ENCODE measurements at regions not wholly inside any gene's neighbourhood (a gene's known extent, or its start where the extent isn't known, plus 50 kb on each side); places are given as distances from the start of the nearest gene placed in this dataset.
"Not testable (repeated sequence)": the region's sequence is repeated elsewhere in the genome, so short reads cannot be mapped to it uniquely, and the experiment has no call there.

DNA sequence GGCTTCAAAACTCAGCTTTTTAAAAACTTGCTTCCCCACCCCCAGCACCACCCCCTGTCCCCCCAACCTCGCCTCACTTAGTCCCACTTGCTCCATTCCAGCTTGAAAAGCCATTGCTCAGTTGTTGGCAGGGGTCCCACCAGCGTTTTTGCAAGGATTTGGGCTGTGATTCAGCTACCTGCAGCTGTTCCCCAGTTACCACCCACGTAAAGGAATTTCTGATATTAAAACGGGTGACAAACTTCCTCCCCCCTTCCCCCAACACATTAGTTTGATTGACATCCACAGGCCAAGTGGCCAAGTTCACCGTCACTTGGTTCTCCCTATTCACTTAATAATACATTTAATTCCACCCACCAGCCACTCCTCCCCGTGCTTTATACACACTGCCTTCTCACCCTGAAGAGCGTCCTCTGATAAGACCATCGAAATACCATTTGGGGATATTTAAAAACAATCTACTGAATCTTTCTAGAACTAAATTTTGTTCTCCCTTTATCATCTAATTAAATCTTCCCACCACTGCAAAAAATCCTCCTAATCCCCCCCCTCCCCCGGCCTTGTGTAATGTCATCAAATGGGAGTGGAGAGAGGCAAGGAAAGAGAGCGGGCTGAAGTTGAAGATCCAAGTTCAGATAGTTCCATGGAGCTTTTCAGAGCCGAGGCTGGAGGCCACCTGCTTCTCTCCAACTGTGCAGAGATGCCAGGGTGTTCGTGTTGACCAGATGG, 55.1 kb downstream of the SOX9 start:
- DNase-seq, result no peak

DNA sequence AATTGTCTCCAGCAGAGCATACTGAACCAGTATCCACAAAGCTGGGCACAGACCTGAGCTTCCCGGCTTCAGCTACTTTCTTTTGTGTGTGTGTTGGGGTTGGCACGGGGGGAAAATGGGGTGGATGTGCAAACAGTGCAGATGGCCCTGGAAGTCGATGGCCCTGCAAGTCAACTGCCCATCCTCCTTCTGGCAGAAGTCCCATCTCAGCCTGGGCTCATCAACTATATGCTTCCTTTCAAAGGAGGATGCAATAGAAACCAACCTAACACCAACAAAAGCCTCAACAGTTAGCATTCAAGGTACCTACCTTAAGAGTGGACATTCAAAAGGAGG, 55.7 kb downstream of the SOX9 start:
- DNase-seq, result no peak

DNA sequence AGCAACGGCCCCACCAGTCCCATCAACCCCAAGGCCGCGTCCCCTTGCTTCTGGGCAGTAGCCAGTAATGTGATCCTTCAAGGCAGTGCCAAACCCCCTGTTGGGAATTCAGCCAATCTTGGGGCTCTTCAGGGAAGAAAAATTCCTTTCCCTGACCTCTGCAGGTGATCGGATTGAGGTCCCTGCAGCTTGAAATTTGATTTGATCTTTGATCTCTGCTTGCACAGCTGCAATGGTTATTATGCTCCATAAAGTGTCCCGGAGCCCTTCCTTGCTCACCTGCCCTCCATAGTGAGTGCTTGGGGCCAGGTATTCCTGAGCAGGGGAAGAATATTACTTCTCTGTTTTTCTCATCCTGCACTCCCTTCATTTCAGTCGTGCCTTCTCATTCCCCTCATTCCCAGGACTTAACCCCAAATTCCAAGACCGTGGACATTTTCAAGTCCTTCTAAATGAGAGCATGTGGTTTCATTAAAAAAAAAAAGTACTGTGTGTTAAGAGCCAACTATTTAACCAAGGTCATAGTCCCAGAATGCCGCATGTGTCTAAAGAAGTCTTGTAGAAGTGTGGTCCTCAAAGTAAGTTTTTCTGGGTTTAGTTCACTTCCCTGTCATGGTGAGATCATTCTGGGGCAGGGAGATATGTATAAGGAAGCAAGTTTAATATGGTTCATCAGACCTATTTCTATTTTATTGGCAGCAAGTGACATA, 56.3 kb downstream of the SOX9 start:
- DNase-seq, result no peak

DNA sequence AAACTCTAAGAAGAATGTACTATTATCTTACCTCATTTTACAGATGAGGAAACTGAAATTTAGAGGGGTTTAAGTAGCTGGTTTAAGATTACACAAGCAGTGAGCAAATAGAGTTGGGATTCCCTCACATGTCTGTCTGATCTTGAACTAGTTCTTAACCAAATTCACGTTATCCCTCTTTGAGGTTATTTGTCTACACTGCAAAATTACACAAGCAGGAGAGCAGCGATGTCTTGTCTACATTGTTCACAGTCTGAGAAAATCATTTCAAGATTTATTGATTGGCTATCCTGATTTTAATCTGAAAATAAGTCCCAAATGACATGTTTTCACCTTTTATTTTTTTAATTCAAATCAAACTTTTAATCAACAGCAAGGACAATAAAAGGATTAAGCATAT, 56.9 kb downstream of the SOX9 start:
- no peak for DNase-seq

DNA sequence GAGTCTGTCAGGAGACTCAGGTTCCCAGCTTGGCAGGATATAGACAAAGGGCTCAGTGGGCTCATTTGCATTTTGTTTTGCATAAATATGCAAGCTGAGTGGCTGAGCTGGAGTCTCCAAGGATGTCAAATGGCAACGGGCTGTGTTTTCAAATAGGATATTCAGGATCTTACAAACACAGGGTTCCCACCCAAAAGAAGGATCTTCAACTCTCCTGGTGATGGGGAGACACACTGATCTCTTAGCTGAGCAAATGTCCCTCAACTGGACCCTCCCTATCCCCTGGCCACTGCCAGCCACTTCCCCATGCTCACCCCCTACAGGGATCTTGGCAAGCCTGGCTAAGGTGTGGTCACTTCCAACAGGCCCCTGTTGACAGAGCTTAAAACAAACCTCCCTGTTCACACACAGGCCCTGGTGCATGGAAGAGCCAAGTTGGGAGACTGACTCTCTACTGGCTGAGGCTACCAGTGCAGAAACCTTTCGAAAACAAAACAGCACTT, 61.6 kb downstream of the SOX9 start:
- no peak for DNase-seq

DNA sequence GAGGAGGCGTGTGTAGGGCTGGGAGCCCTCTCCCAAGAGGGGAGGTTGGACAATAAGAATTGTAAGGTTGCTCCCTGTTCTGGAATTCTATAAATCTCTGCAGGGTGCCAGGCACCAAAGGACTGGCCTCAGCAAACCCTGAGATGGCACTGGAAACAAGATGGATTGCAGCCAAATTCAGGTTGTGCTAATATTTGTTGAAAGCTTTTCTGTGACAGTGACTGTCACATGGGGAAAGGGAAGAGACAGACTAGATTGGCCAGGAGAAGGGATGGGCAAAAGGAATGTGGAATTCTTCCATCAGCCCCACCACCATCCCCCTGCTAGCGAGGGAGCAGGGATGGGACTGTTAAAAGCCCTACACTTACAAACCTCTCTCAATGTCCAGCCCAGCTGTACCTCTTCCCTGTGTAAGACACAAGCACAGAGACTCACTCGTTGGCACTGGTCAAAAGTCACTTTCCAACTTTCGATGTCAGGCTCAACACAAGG, 62.4 kb downstream of the SOX9 start:
- no peak for DNase-seq

DNA sequence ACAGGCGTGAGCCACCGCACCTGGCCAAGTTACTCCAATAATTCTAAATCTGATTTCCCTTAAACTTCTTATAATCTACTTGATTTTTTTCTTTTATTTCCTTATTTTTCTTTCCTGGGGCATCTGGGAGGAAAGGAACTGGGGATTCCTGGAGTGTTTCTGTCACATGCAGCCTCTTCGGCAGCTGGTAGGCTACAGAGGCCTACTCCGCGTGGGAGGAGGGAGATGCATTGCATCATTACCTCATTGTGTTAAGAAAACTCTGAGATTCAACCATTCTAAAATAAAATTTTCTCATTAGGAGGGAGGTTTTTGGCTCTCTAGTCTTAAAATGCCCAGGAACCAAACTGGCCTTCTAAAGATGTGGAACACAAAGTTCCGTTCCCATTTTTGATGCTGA, 64.0 kb downstream of the SOX9 start:
- DNase-seq, result no peak

DNA sequence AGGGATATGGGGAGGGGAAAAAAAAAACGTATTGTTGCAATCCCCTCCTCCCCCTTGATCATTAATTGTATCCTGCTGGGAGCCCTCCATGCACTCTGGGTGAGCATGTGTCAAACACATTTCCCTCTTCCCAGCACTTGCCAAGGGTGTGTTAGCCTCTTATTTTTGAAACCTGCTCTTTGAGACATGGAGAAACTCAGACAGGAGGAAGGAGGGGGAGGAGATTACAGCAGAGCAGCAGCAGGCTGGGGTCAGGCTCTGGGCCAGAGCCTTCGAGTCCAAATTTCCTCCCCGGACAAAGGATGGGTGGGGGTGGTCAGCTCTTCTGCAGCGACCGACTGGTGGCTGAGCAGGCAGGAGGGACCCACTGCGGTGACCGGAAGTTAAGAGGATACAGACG, 64.7 kb downstream of the SOX9 start:
- DNase-seq, result no peak

DNA sequence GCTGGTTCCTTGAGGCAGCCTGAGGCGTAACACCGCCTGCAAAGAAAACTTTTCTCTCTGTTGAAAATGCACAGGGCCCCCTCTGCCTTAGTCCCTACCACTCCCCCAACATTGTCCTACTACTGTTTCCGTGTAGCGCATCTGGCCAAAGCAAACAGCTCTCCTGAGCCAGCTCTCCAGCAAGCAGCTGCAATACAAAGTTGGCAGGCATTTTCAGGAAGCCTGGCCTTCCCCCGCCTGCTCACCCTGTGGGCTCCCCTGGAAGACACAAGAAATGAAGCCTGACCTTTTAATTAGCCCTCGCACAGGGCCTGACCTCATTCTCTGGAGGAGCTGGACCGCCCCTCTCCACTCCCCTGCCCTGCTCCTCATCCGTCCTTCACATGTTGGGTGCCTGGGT, 66.7 kb downstream of the SOX9 start:
- DNase-seq, result no peak

DNA sequence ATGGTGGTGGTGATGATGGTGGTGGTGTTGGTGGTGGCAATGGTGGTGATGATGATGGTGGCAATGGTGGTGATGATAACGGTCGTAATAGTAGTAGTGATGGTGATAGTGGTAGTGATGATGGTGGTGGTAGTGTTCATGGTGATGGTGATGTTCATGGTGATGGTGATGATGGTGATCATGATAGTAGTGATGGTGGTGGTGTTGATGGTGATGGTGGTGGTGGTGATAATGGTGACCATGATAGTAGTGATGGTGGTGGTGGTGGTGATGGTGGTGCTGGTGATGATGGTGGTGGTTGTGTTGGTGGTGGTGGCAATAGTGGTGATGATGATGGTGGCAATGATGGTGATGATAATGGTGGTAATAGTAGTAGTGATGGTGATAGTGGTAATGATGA, 68.0 kb downstream of the SOX9 start:
- no peak for DNase-seq

DNA sequence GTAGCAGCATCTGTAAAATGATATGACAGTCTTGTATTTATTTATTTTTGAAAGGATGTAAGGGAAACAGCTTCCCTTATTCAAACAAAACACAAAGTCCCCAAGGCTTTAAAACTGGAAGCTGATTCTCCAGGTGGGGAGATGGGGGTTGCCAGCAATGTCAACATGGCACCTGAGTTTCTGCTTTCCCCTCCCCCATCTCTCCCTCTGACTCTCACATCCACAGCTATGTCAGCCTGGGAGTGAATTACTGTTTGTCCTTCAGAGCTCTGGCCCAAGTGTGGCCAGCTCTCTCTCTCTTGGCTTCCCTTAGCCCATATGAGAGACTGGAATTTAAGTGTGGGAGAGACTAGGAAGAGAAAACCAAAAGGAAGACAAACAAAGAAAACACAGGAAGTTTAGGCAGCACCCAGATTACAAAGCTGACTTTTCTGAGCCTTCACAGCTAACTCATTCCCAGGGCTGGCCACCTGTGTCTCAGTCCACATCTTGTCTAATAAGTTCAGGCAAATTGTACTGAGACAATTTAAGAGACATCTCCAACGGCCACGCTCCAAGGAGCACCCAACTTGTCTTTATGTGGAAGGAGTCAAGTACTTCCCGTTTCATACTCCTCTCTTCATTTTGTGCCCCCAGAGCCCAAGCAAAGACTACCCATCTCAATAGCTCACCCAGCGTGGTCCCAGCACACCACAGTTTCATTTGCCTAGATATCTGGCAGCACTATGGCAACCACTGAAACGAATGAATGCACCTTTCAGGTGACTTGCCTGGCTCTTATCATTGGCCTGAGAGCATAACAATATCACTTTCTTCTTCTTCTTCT, 69.2 kb downstream of the SOX9 start:
- no peak for DNase-seq

DNA sequence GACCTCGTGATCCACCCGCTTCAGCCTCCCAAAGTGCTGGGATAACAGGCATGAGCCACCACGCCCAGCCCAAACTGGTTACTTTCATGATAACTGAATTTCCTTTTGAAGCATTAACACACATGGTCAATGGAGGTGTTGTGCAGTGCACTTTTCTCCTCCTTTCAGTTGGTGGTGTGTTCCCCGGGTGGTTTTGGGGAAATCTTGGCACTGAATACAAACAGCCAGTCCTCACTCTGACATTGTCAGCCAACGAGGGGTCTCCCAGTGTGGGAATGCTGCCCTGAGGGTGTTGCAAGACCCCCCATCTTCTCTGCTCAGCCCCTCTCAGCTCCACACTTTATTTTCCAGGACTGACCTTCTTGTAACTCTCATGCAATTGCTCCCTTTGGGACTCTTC, 70.5 kb downstream of the SOX9 start:
- DNase-seq, result no peak

DNA sequence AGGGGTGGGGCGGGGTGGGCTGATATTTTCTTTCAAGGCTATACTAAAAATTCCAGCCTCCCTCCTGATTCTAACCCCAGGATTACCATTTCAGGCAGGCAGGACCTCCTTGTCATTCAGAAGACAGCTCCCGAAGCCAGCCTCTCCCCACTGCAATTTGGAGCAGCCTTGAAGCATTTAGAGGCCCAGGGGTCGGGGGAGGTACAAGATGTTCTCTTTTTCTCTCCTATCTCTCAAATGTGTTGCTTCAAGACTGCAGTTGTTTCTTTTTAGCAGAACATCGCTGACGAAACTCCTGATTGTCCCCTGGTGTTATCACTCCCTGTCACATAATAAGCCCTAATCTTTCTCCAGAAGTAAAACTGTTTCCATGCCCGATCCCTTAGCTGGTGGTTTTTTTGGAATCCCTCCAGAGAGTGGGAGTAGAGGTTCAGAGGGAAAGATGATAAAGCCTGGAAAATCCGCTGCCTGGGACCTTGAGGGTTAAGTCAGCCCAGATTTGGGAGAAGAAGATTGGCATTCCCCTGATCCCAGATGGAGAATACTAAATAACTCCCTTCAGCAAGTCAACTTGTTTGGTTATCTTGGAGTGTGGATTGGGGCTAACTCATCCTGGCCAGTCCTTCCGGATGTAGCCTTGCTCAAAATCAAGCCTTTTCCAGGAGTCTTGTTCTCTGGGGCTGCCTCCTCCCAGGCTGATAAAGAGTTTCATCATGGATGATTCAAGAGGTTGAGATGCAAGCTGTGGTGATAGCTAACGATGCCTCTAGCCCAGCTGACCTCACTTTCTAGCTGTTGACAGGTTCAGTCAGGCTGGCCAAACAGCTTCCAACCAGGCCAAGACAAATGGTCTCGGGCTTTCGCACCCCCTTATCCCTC, 71.3 kb downstream of the SOX9 start:
- DNase-seq, result no peak

DNA sequence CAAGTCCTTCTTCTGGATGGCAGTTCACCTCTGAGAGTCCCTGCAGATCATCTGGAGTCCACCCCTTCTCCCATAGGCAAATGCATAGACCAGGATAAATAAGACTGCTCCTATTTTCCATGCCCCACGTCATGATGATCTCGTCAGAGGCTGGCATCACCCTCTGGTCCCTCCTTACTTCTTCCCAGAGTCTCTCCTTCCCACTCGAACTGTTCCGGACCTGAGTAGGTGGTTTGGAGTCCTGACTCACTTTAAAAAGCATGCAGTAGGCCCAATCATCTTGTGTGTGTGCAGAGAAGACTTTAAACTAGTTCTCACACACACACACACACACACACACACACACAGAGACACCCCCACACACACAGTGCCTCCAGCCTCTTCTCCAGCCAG, 72.0 kb downstream of the SOX9 start:
- no peak for DNase-seq

DNA sequence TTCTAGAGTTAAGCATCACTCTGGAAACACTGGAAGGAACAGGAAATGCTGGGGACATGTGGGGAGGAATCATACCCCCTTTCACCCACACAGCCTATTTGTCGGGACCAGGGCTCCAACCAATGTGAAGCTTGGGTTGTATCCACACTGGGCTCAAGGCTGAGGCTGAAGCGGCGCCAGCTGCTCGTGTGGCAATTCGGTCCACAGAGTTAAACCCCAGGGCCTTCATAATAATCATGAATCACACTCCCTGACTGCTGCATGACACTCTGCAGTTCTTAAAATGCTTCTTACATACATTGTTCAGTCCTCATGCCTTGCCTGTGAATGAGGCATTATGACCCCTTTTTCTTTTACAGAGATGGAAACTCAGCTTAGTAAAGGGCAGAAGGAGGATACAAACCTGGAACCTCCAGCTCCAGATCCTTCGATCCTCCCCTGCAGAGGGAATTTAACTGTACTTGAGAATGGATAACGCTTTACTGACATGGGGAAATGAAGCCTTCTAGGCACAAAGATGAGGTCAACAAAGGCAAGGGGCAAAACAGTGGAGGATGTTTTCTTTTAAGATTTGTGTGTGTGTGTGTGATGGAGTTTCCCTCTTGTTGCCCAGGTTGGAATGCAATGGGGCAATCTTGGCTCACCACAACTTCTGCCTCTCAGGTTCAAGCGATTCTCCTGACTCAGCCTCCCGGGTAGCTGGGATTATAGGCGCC, 72.7 kb downstream of the SOX9 start:
- DNase-seq, result no peak

DNA sequence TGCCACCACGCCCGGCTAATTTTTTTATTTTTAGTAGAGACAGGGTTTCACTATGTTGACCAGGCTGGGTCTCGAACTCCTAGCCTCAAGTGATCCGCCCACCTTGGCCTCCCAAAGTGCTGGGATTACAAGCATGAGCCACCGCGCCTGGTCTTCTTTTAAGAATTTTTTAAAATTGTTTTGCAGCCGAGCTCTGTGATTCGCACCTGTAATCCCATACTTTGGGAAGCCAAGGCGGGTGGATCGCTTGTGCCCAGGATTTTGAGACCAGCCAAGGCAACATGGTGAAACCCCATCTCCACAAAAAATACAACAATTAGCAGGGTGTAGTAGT, 73.3 kb downstream of the SOX9 start:
- not testable (repeated sequence) for DNase-seq

DNA sequence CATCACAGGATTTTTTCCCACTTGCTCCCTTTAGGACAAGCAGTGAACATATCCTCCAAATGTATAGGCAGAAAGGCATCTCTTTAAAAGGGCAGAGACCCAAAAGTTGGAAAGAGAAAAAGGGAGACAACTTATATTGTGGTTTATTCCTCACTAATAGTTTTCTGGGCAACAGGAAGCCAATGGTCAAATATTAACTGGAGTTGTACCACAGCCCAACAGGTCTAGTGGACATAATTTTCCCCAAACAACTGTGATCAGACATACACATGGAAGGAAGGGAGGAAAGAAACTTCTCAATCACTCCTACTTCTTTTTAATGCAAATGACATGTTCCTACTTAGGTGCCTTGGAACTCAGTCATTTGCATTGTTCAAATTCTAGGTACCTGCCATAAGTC, 78.4 kb downstream of the SOX9 start:
- no peak for DNase-seq

DNA sequence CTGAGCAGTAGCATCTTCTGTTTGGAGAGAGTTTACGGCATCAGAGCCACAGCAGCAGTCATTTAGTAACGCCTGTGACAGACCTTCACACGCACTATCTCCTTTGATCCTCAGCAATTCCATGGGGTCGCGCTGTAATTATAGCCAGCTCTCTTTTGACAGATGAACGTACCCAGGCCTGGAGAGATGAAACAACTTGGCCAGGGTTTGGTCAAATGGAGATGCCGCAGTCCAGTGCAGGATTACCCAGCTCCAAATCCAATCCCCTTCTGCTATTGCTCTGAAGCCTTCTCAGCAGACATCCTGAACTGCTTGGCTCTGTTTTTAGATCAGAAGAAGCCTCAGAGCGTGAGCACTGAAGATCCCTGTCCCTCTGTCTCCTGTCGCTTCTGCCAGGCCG, 83.9 kb downstream of the SOX9 start:
- no peak for DNase-seq

DNA sequence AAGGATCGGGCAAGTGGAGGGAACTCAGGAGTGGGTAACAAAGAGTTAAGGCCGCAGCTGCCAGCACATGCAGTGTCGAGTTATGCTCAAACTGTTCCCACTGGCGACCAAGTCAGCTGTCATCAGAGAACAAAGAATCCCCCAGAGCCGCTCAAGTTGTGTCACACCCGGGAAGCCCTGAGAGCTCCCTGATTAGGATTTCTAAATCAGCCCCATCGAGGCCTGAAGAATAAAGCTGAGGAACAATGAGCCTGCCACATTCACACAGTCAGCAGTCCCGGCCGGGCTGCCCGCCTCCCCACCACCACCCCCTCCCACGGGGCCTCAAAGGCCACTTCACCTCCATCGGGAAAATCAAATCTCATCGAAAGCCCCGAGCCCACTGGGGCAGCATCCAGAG, 84.5 kb downstream of the SOX9 start:
- DNase-seq, result no peak

DNA sequence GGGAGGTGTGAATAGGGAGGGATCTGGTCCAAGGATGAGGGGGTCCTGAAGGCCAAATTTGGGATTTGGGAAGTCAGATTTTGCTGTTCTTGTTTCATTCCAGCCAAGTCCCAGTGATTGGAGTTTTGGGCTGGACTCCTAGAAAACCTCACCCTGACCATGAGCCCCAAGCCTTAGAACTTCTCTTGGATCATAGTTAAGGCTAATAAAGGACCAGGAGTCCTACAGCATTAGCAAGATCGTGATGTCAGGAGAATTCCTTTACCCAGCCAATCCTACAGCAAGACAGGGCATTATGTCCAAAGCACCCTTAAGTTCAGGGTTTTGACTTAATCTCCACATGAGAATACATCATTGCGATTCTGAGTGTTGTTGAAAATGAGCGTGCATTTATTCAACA, 85.0 kb downstream of the SOX9 start:
- DNase-seq, result no peak

DNA sequence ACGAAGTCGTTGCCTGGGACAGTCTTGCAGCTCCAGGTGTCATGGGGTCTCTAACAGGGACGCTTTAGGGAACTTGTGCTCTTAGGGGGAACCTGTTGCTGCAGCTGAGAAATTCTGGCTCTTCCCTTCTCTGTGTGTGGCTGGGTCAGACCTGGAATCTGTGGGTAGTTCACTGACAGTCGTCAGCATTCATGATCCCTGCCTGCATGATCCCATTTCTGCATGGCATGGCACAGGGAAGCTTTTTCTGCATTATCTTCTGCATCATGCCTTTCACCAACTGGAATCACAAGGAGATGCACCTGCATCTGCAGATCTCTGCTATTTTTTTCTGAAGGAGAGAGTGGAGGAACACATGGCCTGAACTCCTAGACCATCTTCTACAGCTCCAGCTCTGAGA, 85.6 kb downstream of the SOX9 start:
- no peak for DNase-seq

DNA sequence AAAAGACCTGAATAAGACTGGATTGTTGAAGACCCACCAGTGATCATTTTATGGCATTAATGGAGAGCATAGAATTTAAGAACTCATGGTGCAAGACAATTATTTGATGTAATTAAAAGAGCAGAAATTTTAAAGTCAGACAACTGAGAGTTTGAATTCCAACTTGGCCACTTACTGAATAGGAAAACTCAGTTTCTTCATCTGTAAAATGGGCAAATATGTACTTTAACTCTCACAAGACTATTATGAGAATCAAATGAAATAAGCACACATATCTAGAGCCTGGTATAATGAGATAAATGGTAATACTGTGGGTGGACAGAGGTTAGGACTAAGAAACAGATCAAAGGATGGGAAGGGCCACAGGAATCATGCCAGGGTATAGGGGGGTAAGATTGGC, 88.0 kb downstream of the SOX9 start:
- no peak for DNase-seq

Measured in hematopoietic multipotent progenitor cell treated with erythropoietin and hydrocortisone succinate and interleukin-3 and kit ligand, for 8 days (in vitro differentiated cells).